ENCODE measurements at regions not wholly inside any gene's neighbourhood (a gene's known extent, or its start where the extent isn't known, plus 50 kb on each side); places are given as distances from the start of the nearest gene placed in this dataset.

- intact Hi-C loops (cut with DNase I), result no loop called here
- DNase-seq (no peak), ATAC-seq (no peak)
- Histone ChIP-seq H3K36me3 (no peaks in the 10 kb centered on the region), H3K9me3 (peaks cover 0 to 29% (median 9%) of the 10 kb centered on the region in 12 donors), H3K27me3 (no peaks in the 10 kb centered on the region), H3K27ac (no peak overlapping the region), H3K4me1 (no peaks in the 10 kb centered on the region), H3K4me3 (no peak overlapping the region)
- TF ChIP-seq POLR2A (IDR thresholded peaks at IDR 0.05) (no peak), CTCF (IDR thresholded peaks at IDR 0.05) (no peak)
- 60 to 64% (median 63%) methylated on average over 3 of the region's 3 CpGs for WGBS, 4 donors
These were observed 291.3 kb upstream of the PHYHIPL start for GRCh38 chr10:58885146-58885545.

GRCh38 chr10:58885686-58886345, 290.6 kb upstream of the PHYHIPL start:
- no peak for DNase-seq
- Histone ChIP-seq H3K27ac (no peak overlapping the region), H3K4me1 (no peaks in the 10 kb centered on the region), H3K36me3 (no peaks in the 10 kb centered on the region), H3K4me3 (no peak overlapping the region), H3K27me3 (no peaks in the 10 kb centered on the region), H3K9me3 (peaks cover 0 to 23% (median 9%) of the 10 kb centered on the region in 12 donors)
- intact Hi-C loops (cut with DNase I), result no loop called here
- WGBS, 4 donors, result 67 to 76% (median 76%) methylated on average over 3 of the region's 3 CpGs
- ATAC-seq, result no peak
- TF ChIP-seq POLR2A (IDR thresholded peaks at IDR 0.05) (no peak), CTCF (IDR thresholded peaks at IDR 0.05) (no peak)

- ATAC-seq (no peak), DNase-seq (no peak)
- TF ChIP-seq CTCF (IDR thresholded peaks at IDR 0.05), result no peak
- TF ChIP-seq POLR2A (IDR thresholded peaks at IDR 0.05), result no peak
- H3K4me3 ChIP-seq, result no peak overlapping the region
- peaks cover 0 to 18% (median 8%) of the 10 kb centered on the region in 12 donors for H3K9me3 ChIP-seq
- no peaks in the 10 kb centered on the region for H3K4me1 ChIP-seq
- no peaks in the 10 kb centered on the region for H3K36me3 ChIP-seq
- H3K27ac ChIP-seq, result no peak overlapping the region
- WGBS, 4 donors, result 68 to 81% (median 77%) methylated on average over 2 of the region's 2 CpGs
- no peaks in the 10 kb centered on the region for H3K27me3 ChIP-seq
- intact Hi-C loops (cut with DNase I), result no loop called here
These were observed 290.0 kb upstream of the PHYHIPL start for GRCh38 chr10:58886406-58886805.

- no peak for DNase-seq
- peaks cover 0 to 5% (median 0%) of the 10 kb centered on the region in 12 donors for H3K4me1 ChIP-seq
- TF ChIP-seq CTCF (IDR thresholded peaks at IDR 0.05), result no peak
- no peak for TF ChIP-seq POLR2A (IDR thresholded peaks at IDR 0.05)
- no peaks in the 10 kb centered on the region for H3K27me3 ChIP-seq
- 75 to 89% (median 77%) methylated on average over 2 of the region's 2 CpGs for WGBS, 4 donors
- no peaks in the 10 kb centered on the region for H3K36me3 ChIP-seq
- ATAC-seq, result no peak
- intact Hi-C loops (cut with DNase I), result no loop called here
- H3K4me3 ChIP-seq, result no peak overlapping the region
- no peak overlapping the region for H3K27ac ChIP-seq
- H3K9me3 ChIP-seq, result peaks cover 0 to 7% (median under 1%) of the 10 kb centered on the region in 12 donors
These were observed 289.0 kb upstream of the PHYHIPL start for GRCh38 chr10:58887474-58887873.

Data from heart left ventricle (tissue), 16 donors.